Cardiac fibroblast (primary cell): ENCODE measurements at regions not wholly inside any gene's neighbourhood (a gene's known extent, or its start where the extent isn't known, plus 50 kb on each side); places are given as distances from the start of the nearest gene placed in this dataset.
A peak's percentile ranks its signal among the peaks of the same experiment; 100 is the strongest.

ENCODE experiments used
- DNase-seq, 2 donors: peaks; one replicate each; pipeline versions ENCODE4 v3.0.0 to v3.0.0-alpha.2; 2010; ENCODE audit warnings: low read depth in 2 of 2
- H3K4me3 ChIP-seq, 2 donors: replicated peaks in 1 of 2; 1 replicate in 1 of 2; 2 replicates in 1 of 2; pipeline ENCODE4 v1.5.1; 2011; ENCODE audit warnings: low read depth in 2 of 2, low read length in 2 of 2, mild to moderate bottlenecking in 2 of 2, moderate library complexity in 1 of 2
- TF ChIP-seq, protein P1 (sequence below): IDR thresholded peaks from one replicate; pipeline ENCODE4 v1.5.1; 2011; ENCODE audit warnings: low read depth, mild to moderate bottlenecking, low read length, inconsistent platforms

DNA sequence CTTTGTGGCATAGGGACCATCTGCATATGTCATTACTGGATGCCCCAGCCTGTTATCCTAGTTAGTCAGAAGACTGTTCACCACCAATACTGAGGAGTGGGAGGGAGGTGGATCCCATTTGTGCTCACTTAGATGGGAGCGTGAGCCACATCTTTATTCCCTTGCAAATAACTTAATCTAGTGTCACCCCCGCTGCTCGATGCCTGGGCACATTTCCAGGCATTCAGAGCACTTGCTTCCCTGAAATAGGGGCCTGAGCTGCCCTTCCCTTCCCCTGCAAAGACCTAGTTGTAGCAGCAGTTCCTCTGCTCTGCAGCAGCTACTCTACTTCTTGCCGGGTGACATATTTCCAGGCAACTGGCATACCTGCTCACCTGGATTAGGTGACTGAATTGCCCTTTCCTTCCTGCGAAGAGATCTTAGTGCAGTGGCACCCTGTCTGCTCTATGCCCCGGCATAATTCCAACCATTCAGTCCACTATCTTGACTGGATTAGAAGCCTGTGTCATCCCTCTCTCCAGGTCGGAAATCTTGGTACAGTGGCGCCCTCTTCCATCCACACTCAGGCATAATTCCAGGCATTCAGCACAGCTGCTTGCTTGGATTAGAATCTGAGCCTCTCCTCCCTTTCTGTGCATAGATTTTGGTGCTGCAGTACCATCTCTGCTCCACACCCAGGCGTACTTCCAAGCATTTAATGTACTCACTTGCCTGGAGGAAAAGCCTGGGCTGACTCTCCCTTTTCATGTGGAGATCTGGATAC, 1389.1 kb upstream of the TMEFF2 start:
- peak in 1 of 2 donors; percentile 55 for DNase-seq
- TF ChIP-seq, protein P1, sequence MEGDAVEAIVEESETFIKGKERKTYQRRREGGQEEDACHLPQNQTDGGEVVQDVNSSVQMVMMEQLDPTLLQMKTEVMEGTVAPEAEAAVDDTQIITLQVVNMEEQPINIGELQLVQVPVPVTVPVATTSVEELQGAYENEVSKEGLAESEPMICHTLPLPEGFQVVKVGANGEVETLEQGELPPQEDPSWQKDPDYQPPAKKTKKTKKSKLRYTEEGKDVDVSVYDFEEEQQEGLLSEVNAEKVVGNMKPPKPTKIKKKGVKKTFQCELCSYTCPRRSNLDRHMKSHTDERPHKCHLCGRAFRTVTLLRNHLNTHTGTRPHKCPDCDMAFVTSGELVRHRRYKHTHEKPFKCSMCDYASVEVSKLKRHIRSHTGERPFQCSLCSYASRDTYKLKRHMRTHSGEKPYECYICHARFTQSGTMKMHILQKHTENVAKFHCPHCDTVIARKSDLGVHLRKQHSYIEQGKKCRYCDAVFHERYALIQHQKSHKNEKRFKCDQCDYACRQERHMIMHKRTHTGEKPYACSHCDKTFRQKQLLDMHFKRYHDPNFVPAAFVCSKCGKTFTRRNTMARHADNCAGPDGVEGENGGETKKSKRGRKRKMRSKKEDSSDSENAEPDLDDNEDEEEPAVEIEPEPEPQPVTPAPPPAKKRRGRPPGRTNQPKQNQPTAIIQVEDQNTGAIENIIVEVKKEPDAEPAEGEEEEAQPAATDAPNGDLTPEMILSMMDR = peak; percentile 39
- no peak overlapping the region for H3K4me3 ChIP-seq

DNA sequence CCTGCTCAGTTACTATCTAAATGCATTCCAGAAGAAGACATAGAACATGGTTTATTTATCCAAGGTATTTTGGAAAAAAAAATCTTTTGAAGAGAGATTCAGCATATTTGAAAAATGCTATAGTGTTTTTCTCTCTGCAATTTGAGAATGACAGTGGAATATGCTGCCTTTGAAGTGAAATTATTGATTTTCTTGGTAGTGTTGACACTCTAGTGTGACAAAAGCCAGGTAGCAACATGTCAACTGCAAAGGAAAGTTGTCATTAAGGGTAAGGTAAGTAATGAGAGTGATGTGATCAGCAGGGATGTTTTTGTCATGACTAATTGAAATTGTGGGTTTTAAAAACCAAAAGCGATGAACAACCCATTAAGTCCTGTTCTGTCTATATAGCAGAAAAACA, 1387.1 kb upstream of the TMEFF2 start:
- TF ChIP-seq, protein P1 = no peak

DNA sequence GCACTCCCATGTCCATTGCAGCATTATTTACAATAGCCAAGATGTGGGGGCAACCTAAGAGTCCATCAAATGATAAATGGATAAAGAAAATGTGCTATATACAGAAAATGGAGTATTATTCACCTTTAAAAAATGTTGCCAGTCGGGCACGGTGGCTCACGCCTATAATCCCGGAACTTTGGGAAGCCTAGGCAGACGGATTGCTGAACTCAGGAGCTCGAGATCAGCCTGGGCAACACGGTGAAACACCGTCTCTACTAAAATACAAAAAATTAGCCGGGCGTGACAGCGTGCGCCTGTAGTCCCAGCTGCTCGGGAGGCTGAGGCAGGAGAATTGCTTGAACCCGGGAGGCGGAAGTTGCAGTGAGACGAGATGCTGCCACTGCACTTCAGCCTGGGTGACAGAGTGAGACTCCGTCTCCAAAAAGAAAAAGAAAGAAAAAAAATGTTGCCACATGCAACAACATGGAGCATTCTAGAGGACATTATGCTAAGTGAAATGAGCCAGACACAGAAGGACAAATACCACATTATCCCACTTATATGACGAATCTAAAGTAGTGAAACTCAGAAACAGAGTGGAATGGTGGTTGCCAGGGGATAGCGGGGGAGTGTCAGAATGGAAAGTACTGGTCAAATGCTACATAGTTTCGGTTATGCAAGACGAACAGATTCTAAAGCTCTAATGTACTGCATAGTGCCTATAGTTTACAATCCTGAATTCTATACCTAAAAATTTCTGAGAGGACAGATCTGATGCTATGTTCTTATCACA, 1385.6 kb upstream of the TMEFF2 start:
- TF ChIP-seq, protein P1 = no peak
- no peak for DNase-seq
- no peak overlapping the region for H3K4me3 ChIP-seq

More for the DNA sequence above, 1387.1 kb upstream of the TMEFF2 start:
- no peak for DNase-seq
- no peak overlapping the region for H3K4me3 ChIP-seq

DNA sequence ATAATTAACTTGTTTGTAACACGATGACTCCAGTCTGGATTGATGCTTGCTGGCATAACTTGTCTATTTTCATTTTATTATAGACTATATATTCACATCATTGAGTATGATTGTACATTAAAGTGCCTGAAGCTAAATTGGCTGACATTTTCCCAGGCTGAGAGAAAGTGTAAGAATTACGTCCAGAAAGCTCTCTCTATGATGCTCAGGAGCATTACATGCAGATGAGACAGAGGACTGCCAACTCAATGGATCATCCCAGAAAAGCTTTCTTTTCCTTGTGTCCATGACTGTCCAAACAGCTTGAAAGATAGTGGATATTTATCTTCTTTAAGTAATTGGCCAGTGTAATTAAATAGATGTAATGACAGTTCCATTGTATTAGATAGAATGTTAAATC, 1372.2 kb upstream of the TMEFF2 start:
- TF ChIP-seq, protein P1 = no peak
- no peak for DNase-seq
- H3K4me3 ChIP-seq = no peak overlapping the region

DNA sequence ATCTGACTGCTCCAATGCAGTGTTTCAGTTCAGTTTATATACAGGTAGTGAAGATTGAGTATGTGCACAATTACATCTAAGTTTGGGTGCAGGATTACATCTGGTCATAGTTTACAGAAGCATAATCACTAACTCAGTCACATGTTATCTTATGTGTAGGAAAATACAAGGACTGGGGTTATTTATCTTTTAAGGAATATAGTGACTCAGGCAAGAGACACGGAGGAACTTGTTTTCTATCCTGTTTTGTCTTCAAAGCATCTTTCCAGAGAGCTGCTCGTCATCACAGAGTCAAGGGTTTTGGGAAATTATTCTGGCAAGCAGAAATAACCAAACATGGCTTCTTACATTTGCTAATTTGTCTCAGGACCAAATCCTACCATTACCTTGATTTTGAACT, 1371.5 kb upstream of the TMEFF2 start:
- TF ChIP-seq, protein P1 = no peak
- peak in 1 of 2 donors; percentile 35 for DNase-seq
- no peak overlapping the region for H3K4me3 ChIP-seq

DNA sequence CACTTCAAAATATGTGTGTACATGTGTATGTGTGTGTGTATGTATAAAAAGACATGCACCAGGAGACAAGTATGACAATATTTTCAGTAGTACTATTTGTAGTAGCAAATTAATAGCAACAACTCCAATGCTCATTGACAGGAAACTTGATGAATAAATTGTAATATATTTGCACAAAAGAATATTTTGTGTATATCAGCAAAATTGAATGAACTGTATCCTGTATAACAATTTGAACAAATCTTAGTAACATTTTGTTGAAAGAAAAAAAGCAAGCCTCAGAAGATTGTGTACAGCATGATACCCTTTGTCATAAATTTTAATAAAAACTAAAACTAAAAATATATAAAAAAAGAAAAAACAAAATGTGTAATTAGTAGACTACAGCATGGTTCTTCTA, 1367.3 kb upstream of the TMEFF2 start:
- TF ChIP-seq, protein P1 = no peak

More for the DNA sequence above, 1367.3 kb upstream of the TMEFF2 start:
- no peak overlapping the region for H3K4me3 ChIP-seq
- DNase-seq = no peak
